Right lobe of liver (tissue), 6 donors: ENCODE measurements at regions not wholly inside any gene's neighbourhood (a gene's known extent, or its start where the extent isn't known, plus 50 kb on each side); places are given as distances from the start of the nearest gene placed in this dataset.

Experiments used
- ATAC-seq, 4 donors: fragments of 200-7000 bp; cut with Tn5 transposase; one replicate each; pipeline ENCODE4 v1.9.1; 2020; ENCODE audit warnings: mild to moderate bottlenecking in 4 of 4, moderate library complexity in 4 of 4
- DNase-seq, 3 donors: peaks; one replicate each; pipeline ENCODE4 v3.0.0-alpha.2; 2020
- H3K27ac ChIP-seq, 3 donors: fragments of 200-600 bp; one replicate each; pipeline ENCODE4 v1.8.0; 2022
- H3K27me3 ChIP-seq, 2 donors: fragments of 200-600 bp; one replicate each; pipeline ENCODE4 v1.8.0; 2022
- H3K36me3 ChIP-seq, 4 donors: fragments of 200-600 bp; sonication (generic) in 1 of 4; one replicate each; pipeline versions ENCODE4 v1.5.1 to v1.8.0; 2017 to 2022; ENCODE audit warnings: control low read depth in 1 of 4
- H3K4me1 ChIP-seq, 4 donors: fragments of 200-600 bp; sonication (generic) in 1 of 4; one replicate each; pipeline versions ENCODE4 v1.5.1 to v1.8.0; 2017 to 2022; ENCODE audit warnings: control low read depth in 1 of 4
- H3K4me3 ChIP-seq, 3 donors: fragments of 200-600 bp; one replicate each; pipeline ENCODE4 v1.8.0; 2022
- H3K9me3 ChIP-seq, 4 donors: fragments of 200-600 bp; sonication (generic) in 1 of 4; one replicate each; pipeline versions ENCODE4 v1.5.1 to v1.8.0; 2017 to 2022; ENCODE audit warnings: control low read depth in 1 of 4
- CTCF ChIP-seq, 4 donors: fragments of 200-600 bp in 3 of 4; fragments of 450-650 bp in 1 of 4; IDR thresholded peaks; one replicate each; pipeline versions ENCODE4 v1.5.1 to v1.8.0; 2016 to 2022; ENCODE audit warnings: antibody characterized with exemption in 4 of 4, mild to moderate bottlenecking in 2 of 4
- POLR2A ChIP-seq: fragments of 450-650 bp; IDR thresholded peaks from one replicate; pipeline ENCODE4 v1.6.1; 2017; ENCODE audit warnings: antibody characterized with exemption, mild to moderate bottlenecking
- WGBS: methylation state at CpG from one replicate; pipeline ENCODE4 v1.1.6; 2018; ENCODE audit warnings: low coverage, low lambda C conversion rate; ENCODE audit not compliant: insufficient coverage; ENCODE audit errors: missing lambda C conversion rate; 5-methylcytosine and 5-hydroxymethylcytosine counted together
- intact Hi-C, 2 donors: fragments of 100-400 bp; cut with DNase I; formaldehyde crosslinking; loops; one replicate each; pipeline versions ENCODE4 v1.11.2 to v1.14.1; 2022
- donor health status: DM: no; HTN: yes; CAD: no.
- donor health status: DM: no; HTN: no; CAD: no.
- donor health status: DM: no; HTN: no; CAD: no.
- donor health status: DM: no; HTN: yes; CAD: no.
- donor health status: DM: no; HTN: yes; CAD: no.

DNA sequence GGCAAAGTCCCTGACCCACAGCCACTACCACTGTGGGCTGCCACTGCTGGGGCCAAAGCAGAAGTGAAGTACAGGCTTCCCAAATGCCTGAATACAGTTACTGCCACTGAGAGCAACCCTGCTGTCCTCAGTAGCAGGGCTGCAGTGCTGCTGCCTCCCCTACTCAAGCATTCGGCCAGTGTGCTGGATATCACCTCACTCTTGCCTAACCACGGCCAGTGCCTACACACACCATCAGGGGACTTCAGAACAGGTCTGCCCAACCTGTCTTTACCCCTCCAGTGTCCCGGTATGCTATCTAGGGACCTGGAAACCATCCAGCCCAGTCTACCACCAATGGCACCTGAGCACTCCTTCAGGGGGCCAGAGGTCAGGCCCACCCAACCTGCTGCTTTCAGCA, 261.5 kb upstream of the COL8A1 start:
- ATAC-seq = peak in 1 of 4 donors; percentile 16

GRCh38 chr3:99373846-99374210, 264.6 kb upstream of the COL8A1 start:
- Histone ChIP-seq H3K36me3 (no peaks in the 10 kb centered on the region), H3K4me3 (no peak overlapping the region), H3K4me1 (no peaks in the 10 kb centered on the region), H3K27ac (no peak overlapping the region), H3K9me3 (no peaks in the 10 kb centered on the region), H3K27me3 (no peaks in the 10 kb centered on the region)
- WGBS = 73% methylated on average over 2 of the region's 2 CpGs
- ATAC-seq = no peak
- DNase-seq = no peak
- intact Hi-C loops = no loop called here
- TF ChIP-seq CTCF (IDR thresholded peaks at IDR 0.05) (no peak), POLR2A (no peak)

More for the DNA sequence above, 261.5 kb upstream of the COL8A1 start:
- Histone ChIP-seq H3K9me3 (no peaks in the 10 kb centered on the region), H3K27me3 (no peaks in the 10 kb centered on the region), H3K4me1 (no peaks in the 10 kb centered on the region), H3K27ac (no peak overlapping the region), H3K36me3 (no peaks in the 10 kb centered on the region), H3K4me3 (no peak overlapping the region)
- WGBS = 80% methylated on average over 1 of the region's 3 CpGs
- TF ChIP-seq CTCF (IDR thresholded peaks at IDR 0.05) = no peak
- TF ChIP-seq POLR2A = no peak
- no peak for DNase-seq
- intact Hi-C loops = no loop called here

GRCh38 chr3:99373088-99373845, 265.1 kb upstream of the COL8A1 start:
- intact Hi-C loops = no loop called here
- H3K27me3 ChIP-seq = no peaks in the 10 kb centered on the region
- WGBS = 32% methylated on average over 4 of the region's 4 CpGs

DNA sequence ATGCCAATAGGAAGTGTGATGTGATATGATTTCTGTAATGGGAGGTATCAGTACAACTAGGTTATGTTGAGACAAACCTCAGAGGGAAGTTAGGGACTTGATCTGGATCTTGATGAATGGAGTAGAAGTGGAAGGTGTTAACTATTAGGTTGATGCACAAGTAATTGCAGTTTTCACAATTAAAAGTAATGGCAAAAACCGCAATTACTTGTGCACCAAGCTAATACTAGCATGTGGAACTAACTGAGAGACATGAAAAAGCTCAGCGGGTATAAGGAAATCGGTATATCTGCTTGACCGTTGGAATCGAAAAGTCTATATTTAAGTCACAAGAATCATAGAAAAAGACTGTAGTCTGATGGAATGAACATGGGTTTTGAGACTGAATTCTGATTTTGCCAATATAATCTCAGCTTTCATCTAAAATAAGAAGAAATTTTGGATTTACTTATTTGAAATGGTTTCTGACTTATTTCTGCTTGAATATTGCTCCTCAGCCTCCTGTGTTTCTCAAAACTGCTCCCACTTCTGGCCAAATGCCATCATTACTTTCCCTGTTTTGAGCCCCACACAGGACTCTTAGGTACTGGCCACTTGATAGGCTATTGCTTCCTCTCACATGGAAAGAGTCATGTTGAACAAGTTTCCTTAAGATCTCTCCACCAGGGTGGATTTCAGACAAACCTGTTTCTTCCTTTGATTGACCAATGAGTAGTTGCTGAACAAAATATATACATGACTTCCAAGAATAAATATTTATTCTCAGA, 271.5 kb upstream of the COL8A1 start:
- H3K4me1 ChIP-seq = no peaks in the 10 kb centered on the region
- ATAC-seq (no peak), DNase-seq (no peak)
- WGBS = 52% methylated on average over 5 of the region's 5 CpGs
- no peaks in the 10 kb centered on the region for H3K9me3 ChIP-seq
- H3K27me3 ChIP-seq = no peaks in the 10 kb centered on the region
- H3K4me3 ChIP-seq = no peak overlapping the region
- no peak overlapping the region for H3K27ac ChIP-seq
- intact Hi-C loops = no loop called here
- H3K36me3 ChIP-seq = no peaks in the 10 kb centered on the region
- TF ChIP-seq CTCF (IDR thresholded peaks at IDR 0.05) (no peak), POLR2A (no peak)

More at GRCh38 chr3:99373088-99373845, 265.1 kb upstream of the COL8A1 start:
- no peak overlapping the region for H3K27ac ChIP-seq
- no peak for ATAC-seq
- no peak for TF ChIP-seq POLR2A
- TF ChIP-seq CTCF (IDR thresholded peaks at IDR 0.05) = no peak
- DNase-seq = no peak
- H3K4me3 ChIP-seq = no peak overlapping the region
- H3K4me1 ChIP-seq = no peaks in the 10 kb centered on the region
- H3K36me3 ChIP-seq = no peaks in the 10 kb centered on the region
- H3K9me3 ChIP-seq = no peaks in the 10 kb centered on the region
